ENCODE measurements at regions not wholly inside any gene's neighbourhood (a gene's known extent, or its start where the extent isn't known, plus 50 kb on each side); places are given as distances from the start of the nearest gene placed in this dataset.

DNA sequence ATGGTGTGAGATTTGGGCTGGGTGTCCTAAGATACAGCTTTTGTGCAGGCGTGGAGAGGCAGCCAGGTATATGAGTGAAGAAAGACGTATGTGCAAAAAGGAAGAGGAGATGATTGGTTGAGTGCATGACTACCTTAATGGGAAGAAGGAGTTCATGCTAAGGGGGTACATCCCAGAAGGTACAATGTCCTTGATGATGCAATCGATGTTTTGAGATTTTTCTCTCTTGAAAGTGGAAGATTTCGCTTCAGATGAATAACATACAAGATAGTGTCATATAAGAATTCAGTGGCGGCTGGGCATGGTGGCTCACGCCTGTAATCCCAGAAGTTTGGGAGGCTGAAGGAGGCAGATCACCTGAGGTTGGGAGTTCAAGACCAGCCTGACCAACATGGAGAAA, 357.1 kb downstream of the KLF12 start:
- H3K36me3 ChIP-seq (ENCODE audit: control insufficient read depth, insufficient read depth, low read length): no peaks in the 10 kb centered on the region
- H3K27me3 ChIP-seq (ENCODE audit: control insufficient read depth, insufficient read depth, low read length): no peaks in the 10 kb centered on the region
- DNase-seq (ENCODE audit: low read depth) (no peak), FAIRE-seq (peak; percentile 36)
- H3K4me3 ChIP-seq (ENCODE audit: low read depth, low read length): no peak overlapping the region
- no peak for TF ChIP-seq CTCF (IDR thresholded peaks at IDR 0.05; ENCODE audit: insufficient read depth, low read length, severe bottlenecking)

GRCh38 chr13:73776151-73776785, 357.9 kb downstream of the KLF12 start:
- FAIRE-seq: no peak
- no peak for TF ChIP-seq CTCF (IDR thresholded peaks at IDR 0.05; ENCODE audit: insufficient read depth, low read length, severe bottlenecking)
- no peaks in the 10 kb centered on the region for H3K27me3 ChIP-seq (ENCODE audit: control insufficient read depth, insufficient read depth, low read length)

GRCh38 chr13:73773168-73773549, 361.0 kb downstream of the KLF12 start:
- no peaks in the 10 kb centered on the region for H3K27me3 ChIP-seq (ENCODE audit: control insufficient read depth, insufficient read depth, low read length)
- no peak overlapping the region for H3K4me3 ChIP-seq (ENCODE audit: low read depth, low read length)
- FAIRE-seq: peak; percentile 72
- DNase-seq (ENCODE audit: low read depth): no peak
- H3K36me3 ChIP-seq (ENCODE audit: control insufficient read depth, insufficient read depth, low read length): no peaks in the 10 kb centered on the region
- TF ChIP-seq CTCF (IDR thresholded peaks at IDR 0.05; ENCODE audit: insufficient read depth, low read length, severe bottlenecking): no peak

More at GRCh38 chr13:73776151-73776785, 357.9 kb downstream of the KLF12 start:
- H3K36me3 ChIP-seq (ENCODE audit: control insufficient read depth, insufficient read depth, low read length): no peaks in the 10 kb centered on the region
- H3K4me3 ChIP-seq (ENCODE audit: low read depth, low read length): no peak overlapping the region
- DNase-seq (ENCODE audit: low read depth): no peak

DNA sequence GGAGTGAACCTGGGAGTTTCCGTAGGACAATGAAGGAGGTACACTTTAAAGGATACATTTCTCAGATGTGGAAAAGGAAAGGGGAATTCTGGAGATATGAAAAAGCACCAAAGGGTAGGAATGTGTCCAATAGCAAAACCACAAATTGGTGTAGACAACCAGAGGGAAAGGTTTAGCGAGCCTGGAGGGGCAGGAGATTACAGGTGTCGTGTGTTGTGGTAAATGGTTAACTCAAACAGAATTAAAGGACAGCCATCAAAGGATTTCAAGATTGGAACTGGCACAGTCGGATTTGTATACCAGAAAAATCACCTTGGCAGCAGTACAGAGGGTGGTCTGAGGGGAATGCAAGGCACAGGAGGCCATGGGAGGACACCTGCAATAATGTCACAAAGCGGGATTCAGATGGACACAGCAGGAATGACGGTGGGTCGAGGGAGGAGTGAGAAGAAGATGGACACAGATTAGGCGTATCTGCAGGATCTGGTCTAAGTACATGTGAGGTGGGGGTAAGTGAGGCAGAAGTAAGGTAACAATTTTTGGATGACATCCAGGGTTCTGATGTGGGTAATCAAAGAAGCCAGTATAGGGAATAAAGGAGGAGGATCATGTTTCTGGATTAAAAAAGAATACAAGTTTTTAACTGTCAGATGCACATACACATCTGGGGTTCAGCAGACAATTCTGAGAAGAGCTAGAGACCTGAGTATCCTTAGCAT, 361.6 kb downstream of the KLF12 start:
- Histone ChIP-seq H3K27me3 (ENCODE audit: control insufficient read depth, insufficient read depth, low read length) (no peaks in the 10 kb centered on the region), H3K4me3 (ENCODE audit: low read depth, low read length) (no peak overlapping the region), H3K36me3 (ENCODE audit: control insufficient read depth, insufficient read depth, low read length) (no peaks in the 10 kb centered on the region)
- no peak for TF ChIP-seq CTCF (IDR thresholded peaks at IDR 0.05; ENCODE audit: insufficient read depth, low read length, severe bottlenecking)
- FAIRE-seq (no peak), DNase-seq (ENCODE audit: low read depth) (no peak)

DNA sequence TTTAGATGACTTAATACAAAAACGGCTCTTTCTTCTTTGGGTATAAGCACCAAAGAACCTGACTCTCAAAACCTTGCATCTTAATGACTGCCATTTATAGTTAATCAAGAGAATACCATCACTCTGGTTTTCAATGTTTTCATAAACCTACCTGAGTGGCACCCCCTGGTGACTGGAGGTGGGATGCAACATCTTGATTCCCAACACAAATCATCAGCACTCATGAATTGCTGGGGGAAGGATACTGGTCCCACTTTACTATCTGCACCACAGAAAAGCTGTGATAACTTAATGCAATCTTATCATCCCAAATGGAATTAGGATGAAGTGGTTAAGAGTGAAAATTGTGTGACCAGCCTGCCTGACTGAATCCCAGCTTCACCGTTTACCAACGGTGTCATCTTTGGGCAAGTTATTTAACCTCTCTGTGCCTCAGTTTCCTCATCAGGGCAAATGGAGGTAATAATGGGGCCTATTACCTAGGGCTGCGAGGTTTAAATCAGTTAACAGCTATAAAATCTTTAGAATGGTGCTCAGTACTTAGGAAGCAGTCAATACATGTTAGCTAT, 366.4 kb downstream of the KLF12 start:
- no peaks in the 10 kb centered on the region for H3K36me3 ChIP-seq (ENCODE audit: control insufficient read depth, insufficient read depth, low read length)
- H3K27me3 ChIP-seq (ENCODE audit: control insufficient read depth, insufficient read depth, low read length): no peaks in the 10 kb centered on the region
- H3K4me3 ChIP-seq (ENCODE audit: low read depth, low read length): no peak overlapping the region
- FAIRE-seq: no peak
- peak; percentile 18 for DNase-seq (ENCODE audit: low read depth)
- TF ChIP-seq CTCF (IDR thresholded peaks at IDR 0.05; ENCODE audit: insufficient read depth, low read length, severe bottlenecking): peak; percentile 31
